ENCODE measurements at regions not wholly inside any gene's neighbourhood (a gene's known extent, or its start where the extent isn't known, plus 50 kb on each side); places are given as distances from the start of the nearest gene placed in this dataset.

- no peaks in the 10 kb centered on the region for H3K36me3 ChIP-seq (ENCODE audit: insufficient read depth)
- no peaks in the 10 kb centered on the region for H3K4me1 ChIP-seq (ENCODE audit: insufficient read depth)
- H3F3A ChIP-seq (replicated peaks; ENCODE audit: low read depth) = no peaks in the 10 kb centered on the region
- 0 out of 2 replicates have a peak, but pooled peaks cover 5% of the 10 kb centered on the region for H3K9me2 ChIP-seq (ENCODE audit: insufficient read depth)
- DNase-seq (ENCODE audit: low spot score) = no peak
- no peak overlapping the region for H2AFZ ChIP-seq
- no peak for ATAC-seq
- H3K27me3 ChIP-seq (ENCODE audit: insufficient read depth) = no peaks in the 10 kb centered on the region
- no peak overlapping the region for H3K4me3 ChIP-seq
- no peak for TF ChIP-seq ETS1 (IDR thresholded peaks at IDR 0.05)
- TF ChIP-seq, protein P1, sequence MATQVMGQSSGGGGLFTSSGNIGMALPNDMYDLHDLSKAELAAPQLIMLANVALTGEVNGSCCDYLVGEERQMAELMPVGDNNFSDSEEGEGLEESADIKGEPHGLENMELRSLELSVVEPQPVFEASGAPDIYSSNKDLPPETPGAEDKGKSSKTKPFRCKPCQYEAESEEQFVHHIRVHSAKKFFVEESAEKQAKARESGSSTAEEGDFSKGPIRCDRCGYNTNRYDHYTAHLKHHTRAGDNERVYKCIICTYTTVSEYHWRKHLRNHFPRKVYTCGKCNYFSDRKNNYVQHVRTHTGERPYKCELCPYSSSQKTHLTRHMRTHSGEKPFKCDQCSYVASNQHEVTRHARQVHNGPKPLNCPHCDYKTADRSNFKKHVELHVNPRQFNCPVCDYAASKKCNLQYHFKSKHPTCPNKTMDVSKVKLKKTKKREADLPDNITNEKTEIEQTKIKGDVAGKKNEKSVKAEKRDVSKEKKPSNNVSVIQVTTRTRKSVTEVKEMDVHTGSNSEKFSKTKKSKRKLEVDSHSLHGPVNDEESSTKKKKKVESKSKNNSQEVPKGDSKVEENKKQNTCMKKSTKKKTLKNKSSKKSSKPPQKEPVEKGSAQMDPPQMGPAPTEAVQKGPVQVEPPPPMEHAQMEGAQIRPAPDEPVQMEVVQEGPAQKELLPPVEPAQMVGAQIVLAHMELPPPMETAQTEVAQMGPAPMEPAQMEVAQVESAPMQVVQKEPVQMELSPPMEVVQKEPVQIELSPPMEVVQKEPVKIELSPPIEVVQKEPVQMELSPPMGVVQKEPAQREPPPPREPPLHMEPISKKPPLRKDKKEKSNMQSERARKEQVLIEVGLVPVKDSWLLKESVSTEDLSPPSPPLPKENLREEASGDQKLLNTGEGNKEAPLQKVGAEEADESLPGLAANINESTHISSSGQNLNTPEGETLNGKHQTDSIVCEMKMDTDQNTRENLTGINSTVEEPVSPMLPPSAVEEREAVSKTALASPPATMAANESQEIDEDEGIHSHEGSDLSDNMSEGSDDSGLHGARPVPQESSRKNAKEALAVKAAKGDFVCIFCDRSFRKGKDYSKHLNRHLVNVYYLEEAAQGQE (IDR thresholded peaks at IDR 0.05; ENCODE audit: unreplicated experiment) = no peak
- TF ChIP-seq, protein P2, sequence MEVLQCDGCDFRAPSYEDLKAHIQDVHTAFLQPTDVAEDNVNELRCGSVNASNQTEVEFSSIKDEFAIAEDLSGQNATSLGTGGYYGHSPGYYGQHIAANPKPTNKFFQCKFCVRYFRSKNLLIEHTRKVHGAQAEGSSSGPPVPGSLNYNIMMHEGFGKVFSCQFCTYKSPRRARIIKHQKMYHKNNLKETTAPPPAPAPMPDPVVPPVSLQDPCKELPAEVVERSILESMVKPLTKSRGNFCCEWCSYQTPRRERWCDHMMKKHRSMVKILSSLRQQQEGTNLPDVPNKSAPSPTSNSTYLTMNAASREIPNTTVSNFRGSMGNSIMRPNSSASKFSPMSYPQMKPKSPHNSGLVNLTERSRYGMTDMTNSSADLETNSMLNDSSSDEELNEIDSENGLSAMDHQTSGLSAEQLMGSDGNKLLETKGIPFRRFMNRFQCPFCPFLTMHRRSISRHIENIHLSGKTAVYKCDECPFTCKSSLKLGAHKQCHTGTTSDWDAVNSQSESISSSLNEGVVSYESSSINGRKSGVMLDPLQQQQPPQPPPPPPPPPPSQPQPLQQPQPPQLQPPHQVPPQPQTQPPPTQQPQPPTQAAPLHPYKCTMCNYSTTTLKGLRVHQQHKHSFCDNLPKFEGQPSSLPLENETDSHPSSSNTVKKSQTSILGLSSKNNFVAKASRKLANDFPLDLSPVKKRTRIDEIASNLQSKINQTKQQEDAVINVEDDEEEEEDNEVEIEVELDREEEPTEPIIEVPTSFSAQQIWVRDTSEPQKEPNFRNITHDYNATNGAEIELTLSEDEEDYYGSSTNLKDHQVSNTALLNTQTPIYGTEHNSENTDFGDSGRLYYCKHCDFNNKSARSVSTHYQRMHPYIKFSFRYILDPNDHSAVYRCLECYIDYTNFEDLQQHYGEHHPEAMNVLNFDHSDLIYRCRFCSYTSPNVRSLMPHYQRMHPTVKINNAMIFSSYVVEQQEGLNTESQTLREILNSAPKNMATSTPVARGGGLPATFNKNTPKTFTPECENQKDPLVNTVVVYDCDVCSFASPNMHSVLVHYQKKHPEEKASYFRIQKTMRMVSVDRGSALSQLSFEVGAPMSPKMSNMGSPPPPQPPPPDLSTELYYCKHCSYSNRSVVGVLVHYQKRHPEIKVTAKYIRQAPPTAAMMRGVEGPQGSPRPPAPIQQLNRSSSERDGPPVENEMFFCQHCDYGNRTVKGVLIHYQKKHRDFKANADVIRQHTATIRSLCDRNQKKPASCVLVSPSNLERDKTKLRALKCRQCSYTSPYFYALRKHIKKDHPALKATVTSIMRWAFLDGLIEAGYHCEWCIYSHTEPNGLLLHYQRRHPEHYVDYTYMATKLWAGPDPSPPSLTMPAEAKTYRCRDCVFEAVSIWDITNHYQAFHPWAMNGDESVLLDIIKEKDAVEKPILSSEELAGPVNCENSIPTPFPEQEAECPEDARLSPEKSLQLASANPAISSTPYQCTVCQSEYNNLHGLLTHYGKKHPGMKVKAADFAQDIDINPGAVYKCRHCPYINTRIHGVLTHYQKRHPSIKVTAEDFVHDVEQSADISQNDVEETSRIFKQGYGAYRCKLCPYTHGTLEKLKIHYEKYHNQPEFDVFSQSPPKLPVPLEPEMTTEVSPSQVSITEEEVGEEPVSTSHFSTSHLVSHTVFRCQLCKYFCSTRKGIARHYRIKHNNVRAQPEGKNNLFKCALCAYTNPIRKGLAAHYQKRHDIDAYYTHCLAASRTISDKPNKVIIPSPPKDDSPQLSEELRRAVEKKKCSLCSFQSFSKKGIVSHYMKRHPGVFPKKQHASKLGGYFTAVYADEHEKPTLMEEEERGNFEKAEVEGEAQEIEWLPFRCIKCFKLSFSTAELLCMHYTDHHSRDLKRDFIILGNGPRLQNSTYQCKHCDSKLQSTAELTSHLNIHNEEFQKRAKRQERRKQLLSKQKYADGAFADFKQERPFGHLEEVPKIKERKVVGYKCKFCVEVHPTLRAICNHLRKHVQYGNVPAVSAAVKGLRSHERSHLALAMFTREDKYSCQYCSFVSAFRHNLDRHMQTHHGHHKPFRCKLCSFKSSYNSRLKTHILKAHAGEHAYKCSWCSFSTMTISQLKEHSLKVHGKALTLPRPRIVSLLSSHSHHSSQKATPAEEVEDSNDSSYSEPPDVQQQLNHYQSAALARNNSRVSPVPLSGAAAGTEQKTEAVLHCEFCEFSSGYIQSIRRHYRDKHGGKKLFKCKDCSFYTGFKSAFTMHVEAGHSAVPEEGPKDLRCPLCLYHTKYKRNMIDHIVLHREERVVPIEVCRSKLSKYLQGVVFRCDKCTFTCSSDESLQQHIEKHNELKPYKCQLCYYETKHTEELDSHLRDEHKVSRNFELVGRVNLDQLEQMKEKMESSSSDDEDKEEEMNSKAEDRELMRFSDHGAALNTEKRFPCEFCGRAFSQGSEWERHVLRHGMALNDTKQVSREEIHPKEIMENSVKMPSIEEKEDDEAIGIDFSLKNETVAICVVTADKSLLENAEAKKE (CRISPR knock-in tag; IDR thresholded peaks at IDR 0.05) = no peak
- no peak for TF ChIP-seq POLR2AphosphoS5 (IDR thresholded peaks at IDR 0.05; ENCODE audit: low read depth)
- no peak for TF ChIP-seq EZH2 (IDR thresholded peaks at IDR 0.05; ENCODE audit: low read depth, unreplicated experiment)
- TF ChIP-seq JUNB (IDR thresholded peaks at IDR 0.05; ENCODE audit: unreplicated experiment) = no peak
- no peak for TF ChIP-seq CTCF (conservative IDR thresholded peaks at IDR 0.05; ENCODE audit: low read depth in 2 of 2)
- TF ChIP-seq ZNF114 (CRISPR knock-in tag; IDR thresholded peaks at IDR 0.05) = no peak
- TF ChIP-seq NANOG (IDR thresholded peaks at IDR 0.05; ENCODE audit: borderline replicate concordance) = no peak
- no peak for TF ChIP-seq ZNF331 (CRISPR knock-in tag; IDR thresholded peaks at IDR 0.05; ENCODE audit: low read depth)
- no peak for TF ChIP-seq STAT1 (IDR thresholded peaks at IDR 0.05; ENCODE audit: unreplicated experiment)
- no peak overlapping the region for H3K4me2 ChIP-seq
- Mint-ChIP-seq H3K9me3 (peaks cover 10% of the 10 kb centered on the region; the same call in 1 of the 3 replicates), H3K36me3 (ENCODE audit: low read depth) (no peaks in the 10 kb centered on the region), H3K27ac (no peak overlapping the region), H3K27me3 (ENCODE audit: insufficient read depth, low read depth, poor library complexity) (peaks cover 5% of the 10 kb centered on the region), H3K4me3 (no peak overlapping the region), H3K4me1 (no peaks in the 10 kb centered on the region)
- no peaks in the 10 kb centered on the region for H4K20me1 ChIP-seq (replicated peaks; ENCODE audit: insufficient read depth)
- H3K27ac ChIP-seq (ENCODE audit: low read depth) = no peak overlapping the region
- no peaks in the 10 kb centered on the region for H3K79me2 ChIP-seq (replicated peaks; ENCODE audit: insufficient read depth)
These were observed 406.3 kb downstream of the IRX1 start for GRCh38 chr5:4001758-4002533.

Measured in GM23338 (cell line).